ENCODE measurements at regions not wholly inside any gene's neighbourhood (a gene's known extent, or its start where the extent isn't known, plus 50 kb on each side); places are given as distances from the start of the nearest gene placed in this dataset.
"Not testable (repeated sequence)": the region's sequence is repeated elsewhere in the genome, so short reads cannot be mapped to it uniquely, and the experiment has no call there.

DNA sequence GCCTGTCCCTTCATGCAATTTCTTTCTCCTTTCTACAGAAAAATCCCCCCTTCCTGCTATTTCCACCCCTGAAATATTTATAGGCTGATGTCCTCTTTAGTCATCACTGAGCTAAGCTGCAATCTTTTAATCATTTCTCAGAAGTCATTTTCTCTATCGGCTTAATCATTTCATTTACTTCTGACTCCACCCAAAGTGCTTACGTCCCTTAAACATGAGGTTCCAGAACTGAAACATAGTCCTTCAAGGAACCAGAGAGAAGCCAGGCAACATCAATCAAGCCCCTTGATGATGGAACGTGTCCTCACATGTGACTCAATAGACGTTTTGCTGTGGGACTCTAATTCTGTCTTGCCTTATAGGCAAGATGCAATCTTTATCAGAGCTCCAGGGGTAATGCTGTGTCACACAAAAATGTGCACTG is 148.7 kb upstream of the KRR1 start:
- Histone ChIP-seq H3K4me1 (ENCODE audit: control insufficient read depth, insufficient read depth, low read length) (no peaks in the 10 kb centered on the region), H3K27ac (ENCODE audit: low read length) (no peak overlapping the region)

DNA sequence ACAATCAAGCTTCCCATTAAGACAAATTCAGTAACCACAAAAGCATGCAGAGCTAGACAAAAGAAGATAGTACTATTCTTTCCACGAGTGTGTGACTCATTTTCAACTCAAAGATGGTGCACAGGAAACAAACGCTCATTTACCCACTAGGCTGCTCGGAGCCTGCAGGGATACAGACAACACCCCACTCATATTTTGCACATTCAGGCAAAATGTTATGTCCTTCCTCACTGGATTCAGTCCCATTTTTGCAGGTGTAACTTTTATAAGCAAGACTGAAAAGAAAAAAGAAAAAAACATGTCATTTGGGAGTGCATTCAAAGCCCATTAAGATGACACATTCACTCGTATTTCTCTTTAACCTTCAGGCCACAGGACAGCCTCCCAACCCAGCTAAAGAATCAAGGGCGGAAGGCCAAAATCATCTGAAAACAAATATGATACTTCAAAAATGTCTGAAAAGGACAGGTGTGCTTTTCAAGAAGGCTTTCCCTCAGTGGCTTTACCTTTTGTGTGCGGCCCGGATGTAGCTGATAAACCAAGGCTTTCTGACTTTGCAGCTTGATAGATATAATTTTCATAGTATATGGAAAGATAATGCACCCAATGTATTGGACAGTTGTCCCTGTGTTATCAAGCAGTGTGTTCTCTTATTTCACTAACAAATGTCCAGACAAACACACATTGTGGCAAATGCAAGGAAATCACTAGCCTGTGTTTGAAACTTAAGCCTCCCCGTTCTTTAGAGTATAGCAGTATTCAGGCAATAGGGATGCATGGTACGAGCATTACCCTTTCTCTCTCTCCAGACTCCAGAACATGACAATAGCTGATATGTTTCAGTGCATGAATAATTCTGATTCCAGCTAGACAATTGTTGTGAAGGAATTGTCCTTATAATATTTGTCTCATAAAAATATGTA is 147.8 kb upstream of the KRR1 start:
- no peak overlapping the region for H3K27ac ChIP-seq (ENCODE audit: low read length)

More for the DNA sequence above, 148.7 kb upstream of the KRR1 start:
- no CpG with 5 or more reads among the region's 4 CpGs for WGBS (ENCODE audit: insufficient coverage, insufficient read length)
- Histone ChIP-seq H3K27me3 (ENCODE audit: control insufficient read depth, insufficient read depth, low read length) (no peaks in the 10 kb centered on the region), H3K36me3 (ENCODE audit: control insufficient read depth, insufficient read depth, low read length) (no peaks in the 10 kb centered on the region), H3K4me3 (ENCODE audit: low read length) (no peak overlapping the region), H3K9me3 (ENCODE audit: control insufficient read depth, insufficient read depth, low read length) (no peaks in the 10 kb centered on the region)
- no peak for DNase-seq (ENCODE audit: low read depth, low spot score)

DNA sequence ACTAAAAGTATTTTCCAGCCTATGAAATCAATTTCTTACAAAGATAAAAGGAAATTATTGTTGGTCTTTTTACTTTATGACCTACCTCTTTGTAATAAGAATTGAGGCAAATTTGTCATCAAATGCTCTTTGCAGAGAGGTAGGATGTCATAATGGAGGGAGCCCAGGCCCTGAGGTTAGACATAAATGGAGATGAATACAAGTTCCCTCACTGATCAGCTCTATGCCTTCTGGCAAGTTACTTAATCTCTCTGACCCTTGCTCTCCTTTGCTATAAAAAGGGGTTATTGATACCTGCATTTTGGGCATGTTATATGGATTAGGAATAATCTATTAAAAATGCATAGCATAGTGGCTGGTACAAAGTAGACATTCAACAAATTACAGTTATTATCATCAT is 146.9 kb upstream of the KRR1 start:
- Histone ChIP-seq H3K4me1 (ENCODE audit: control insufficient read depth, insufficient read depth, low read length) (no peaks in the 10 kb centered on the region), H3K27ac (ENCODE audit: low read length) (no peak overlapping the region), H3K9me3 (ENCODE audit: control insufficient read depth, insufficient read depth, low read length) (no peaks in the 10 kb centered on the region), H3K27me3 (ENCODE audit: control insufficient read depth, insufficient read depth, low read length) (no peaks in the 10 kb centered on the region), H3K4me3 (ENCODE audit: low read length) (no peak overlapping the region), H3K36me3 (ENCODE audit: control insufficient read depth, insufficient read depth, low read length) (no peaks in the 10 kb centered on the region)
- no peak for DNase-seq (ENCODE audit: low read depth, low spot score)

More for the DNA sequence above, 147.8 kb upstream of the KRR1 start:
- no peaks in the 10 kb centered on the region for H3K27me3 ChIP-seq (ENCODE audit: control insufficient read depth, insufficient read depth, low read length)
- H3K4me3 ChIP-seq (ENCODE audit: low read length) = no peak overlapping the region
- H3K4me1 ChIP-seq (ENCODE audit: control insufficient read depth, insufficient read depth, low read length) = no peaks in the 10 kb centered on the region
- H3K9me3 ChIP-seq (ENCODE audit: control insufficient read depth, insufficient read depth, low read length) = no peaks in the 10 kb centered on the region
- DNase-seq (ENCODE audit: low read depth, low spot score) = no peak
- WGBS (ENCODE audit: insufficient coverage, insufficient read length) = no CpG with 5 or more reads among the region's 9 CpGs
- H3K36me3 ChIP-seq (ENCODE audit: control insufficient read depth, insufficient read depth, low read length) = no peaks in the 10 kb centered on the region

DNA sequence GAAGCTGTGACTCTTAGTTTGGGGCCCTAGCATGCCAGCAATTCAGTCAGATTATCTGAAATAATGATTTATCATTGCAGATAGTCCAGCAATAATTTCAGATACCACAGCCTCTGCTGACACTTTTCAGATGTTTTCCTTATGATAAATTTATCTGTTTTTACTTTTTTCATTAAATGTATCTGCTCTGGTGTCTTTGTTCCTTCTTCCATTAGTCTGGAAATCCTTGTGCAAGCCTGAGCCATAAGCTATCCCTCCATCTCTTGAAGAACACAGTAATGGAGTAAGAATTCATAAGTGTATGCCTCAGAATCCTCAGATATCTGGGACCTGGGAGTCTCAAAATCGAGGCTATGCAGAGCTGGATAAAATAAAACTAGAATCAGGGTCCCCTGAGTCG is 146.4 kb upstream of the KRR1 start:
- no peaks in the 10 kb centered on the region for H3K4me1 ChIP-seq (ENCODE audit: control insufficient read depth, insufficient read depth, low read length)
- no peaks in the 10 kb centered on the region for H3K27me3 ChIP-seq (ENCODE audit: control insufficient read depth, insufficient read depth, low read length)
- no CpG with 5 or more reads among the region's 2 CpGs for WGBS (ENCODE audit: insufficient coverage, insufficient read length)
- H3K27ac ChIP-seq (ENCODE audit: low read length) = no peak overlapping the region
- H3K9me3 ChIP-seq (ENCODE audit: control insufficient read depth, insufficient read depth, low read length) = no peaks in the 10 kb centered on the region
- H3K36me3 ChIP-seq (ENCODE audit: control insufficient read depth, insufficient read depth, low read length) = no peaks in the 10 kb centered on the region
- DNase-seq (ENCODE audit: low read depth, low spot score) = no peak
- no peak overlapping the region for H3K4me3 ChIP-seq (ENCODE audit: low read length)

DNA sequence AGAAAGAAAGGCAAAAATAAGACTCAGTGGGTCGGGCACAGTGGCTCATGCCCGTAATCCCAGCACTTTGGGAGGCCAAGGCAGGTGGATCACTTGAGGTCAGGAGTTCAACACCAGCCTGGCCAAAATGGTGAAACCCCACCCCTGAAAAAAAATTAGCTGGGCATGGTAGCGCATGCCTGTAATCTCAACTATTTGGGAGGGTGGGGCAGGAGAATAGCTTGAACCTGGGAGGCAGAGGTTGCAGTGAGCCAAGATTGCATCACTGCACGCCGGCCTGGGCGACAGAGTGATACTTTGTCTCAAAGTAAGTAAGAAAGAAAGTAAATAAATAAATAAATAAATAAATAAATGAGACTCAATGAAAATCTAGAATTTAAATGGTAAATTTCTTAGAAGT is 145.9 kb upstream of the KRR1 start:
- not testable (repeated sequence) for H3K27ac ChIP-seq (ENCODE audit: low read length); H3K4me3 ChIP-seq (ENCODE audit: low read length); H3K36me3 ChIP-seq (ENCODE audit: control insufficient read depth, insufficient read depth, low read length); H3K9me3 ChIP-seq (ENCODE audit: control insufficient read depth, insufficient read depth, low read length); H3K4me1 ChIP-seq (ENCODE audit: control insufficient read depth, insufficient read depth, low read length); H3K27me3 ChIP-seq (ENCODE audit: control insufficient read depth, insufficient read depth, low read length); DNase-seq (ENCODE audit: low read depth, low spot score)
- WGBS (ENCODE audit: insufficient coverage, insufficient read length) = no CpG with 5 or more reads among the region's 6 CpGs

DNA sequence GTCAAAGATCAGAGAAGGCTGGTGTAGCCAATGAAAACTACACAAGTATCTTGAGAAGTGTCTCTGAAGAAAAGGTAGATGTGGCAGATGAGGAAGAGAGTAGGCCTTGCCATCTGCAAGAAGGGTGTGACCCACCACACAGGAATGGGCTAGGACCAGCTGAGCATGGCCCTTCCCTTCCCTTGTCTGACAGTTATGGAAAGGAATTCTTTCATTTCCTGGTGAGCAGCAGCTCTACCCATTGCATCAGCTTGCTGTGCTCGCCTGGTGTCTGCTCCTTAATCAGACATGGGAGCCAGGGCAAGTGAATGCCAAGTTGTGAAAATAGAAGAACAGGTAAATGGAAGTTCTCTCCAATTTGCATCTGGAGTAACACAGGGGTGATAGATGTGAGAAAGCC is 145.2 kb upstream of the KRR1 start:
- no peaks in the 10 kb centered on the region for H3K36me3 ChIP-seq (ENCODE audit: control insufficient read depth, insufficient read depth, low read length)
- no peaks in the 10 kb centered on the region for H3K27me3 ChIP-seq (ENCODE audit: control insufficient read depth, insufficient read depth, low read length)
- WGBS (ENCODE audit: insufficient coverage, insufficient read length) = no CpG with 5 or more reads among the region's 1 CpG
- no peak overlapping the region for H3K27ac ChIP-seq (ENCODE audit: low read length)
- no peak overlapping the region for H3K4me3 ChIP-seq (ENCODE audit: low read length)
- no peak for DNase-seq (ENCODE audit: low read depth, low spot score)
- H3K9me3 ChIP-seq (ENCODE audit: control insufficient read depth, insufficient read depth, low read length) = no peaks in the 10 kb centered on the region
- no peaks in the 10 kb centered on the region for H3K4me1 ChIP-seq (ENCODE audit: control insufficient read depth, insufficient read depth, low read length)

DNA sequence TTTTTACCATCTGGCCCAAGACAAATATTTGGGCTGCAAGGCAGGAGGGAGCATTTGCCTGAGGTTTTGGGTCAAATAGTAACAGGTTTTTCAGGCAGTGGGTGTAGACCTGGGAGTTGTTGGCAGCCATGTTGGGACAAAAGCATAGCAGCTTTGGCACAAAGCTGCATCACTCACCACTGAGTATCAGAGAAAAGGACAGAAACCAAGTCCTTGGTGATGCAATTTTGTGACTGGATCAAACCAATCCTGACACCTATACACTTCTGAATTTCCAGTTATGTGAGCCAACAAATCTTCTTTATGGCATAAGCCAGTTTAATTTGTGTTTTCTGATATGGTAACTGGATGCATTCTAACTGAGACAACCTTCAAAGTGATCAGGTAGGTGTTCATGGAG is 144.8 kb upstream of the KRR1 start:
- no peak overlapping the region for H3K4me3 ChIP-seq (ENCODE audit: low read length)
- H3K27ac ChIP-seq (ENCODE audit: low read length) = no peak overlapping the region
- H3K9me3 ChIP-seq (ENCODE audit: control insufficient read depth, insufficient read depth, low read length) = no peaks in the 10 kb centered on the region
- no peaks in the 10 kb centered on the region for H3K27me3 ChIP-seq (ENCODE audit: control insufficient read depth, insufficient read depth, low read length)
- no peaks in the 10 kb centered on the region for H3K4me1 ChIP-seq (ENCODE audit: control insufficient read depth, insufficient read depth, low read length)
- H3K36me3 ChIP-seq (ENCODE audit: control insufficient read depth, insufficient read depth, low read length) = no peaks in the 10 kb centered on the region
- DNase-seq (ENCODE audit: low read depth, low spot score) = no peak

DNA sequence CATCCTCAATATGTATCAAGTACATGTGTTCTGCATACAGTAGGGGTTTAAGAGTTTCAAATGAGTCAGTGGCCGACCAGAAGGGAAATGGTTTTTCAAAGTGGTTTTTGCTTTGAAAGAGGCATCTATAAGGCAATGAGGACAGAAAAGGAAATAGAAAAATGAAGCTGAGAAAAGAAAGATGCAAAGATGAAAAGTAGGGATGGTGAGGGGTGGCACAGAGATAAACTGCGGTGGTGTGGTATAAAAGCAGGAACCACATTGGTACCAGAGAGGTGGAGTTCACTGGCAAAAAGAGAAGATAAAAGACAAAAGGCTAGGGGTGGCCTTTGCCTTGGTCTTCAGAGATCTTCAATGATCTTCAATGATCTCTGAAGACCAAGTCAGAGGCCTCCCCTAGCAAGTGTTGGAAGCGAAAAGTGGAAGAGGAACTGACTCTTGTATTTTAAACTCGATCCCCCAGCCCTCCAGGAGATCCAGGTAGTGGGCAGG is 144.0 kb upstream of the KRR1 start:
- H3K36me3 ChIP-seq (ENCODE audit: control insufficient read depth, insufficient read depth, low read length) = no peaks in the 10 kb centered on the region
- H3K27me3 ChIP-seq (ENCODE audit: control insufficient read depth, insufficient read depth, low read length) = no peaks in the 10 kb centered on the region
- no peak for DNase-seq (ENCODE audit: low read depth, low spot score)
- H3K4me3 ChIP-seq (ENCODE audit: low read length) = no peak overlapping the region
- H3K4me1 ChIP-seq (ENCODE audit: control insufficient read depth, insufficient read depth, low read length) = no peaks in the 10 kb centered on the region
- H3K9me3 ChIP-seq (ENCODE audit: control insufficient read depth, insufficient read depth, low read length) = no peaks in the 10 kb centered on the region
- no peak overlapping the region for H3K27ac ChIP-seq (ENCODE audit: low read length)
- no CpG with 5 or more reads among the region's 4 CpGs for WGBS (ENCODE audit: insufficient coverage, insufficient read length)

DNA sequence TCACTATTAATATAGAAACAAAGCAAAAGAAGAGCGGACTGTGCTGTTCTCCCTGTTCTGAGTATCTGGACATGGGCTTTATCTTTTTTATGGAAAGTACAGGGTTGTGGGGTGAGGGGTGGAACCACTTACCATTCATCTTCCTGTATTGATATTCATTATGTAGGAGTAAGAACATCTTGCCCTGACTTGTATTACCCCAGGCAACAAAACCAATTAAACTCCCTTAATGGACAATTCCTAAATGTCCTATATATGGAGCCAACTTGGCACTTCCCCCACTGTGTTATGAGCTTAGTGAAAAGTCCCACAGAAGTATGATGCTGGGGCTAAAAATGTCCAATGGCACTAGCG is 139.9 kb upstream of the KRR1 start:
- DNase-seq (ENCODE audit: low read depth, low spot score) = no peak
- Histone ChIP-seq H3K36me3 (ENCODE audit: control insufficient read depth, insufficient read depth, low read length) (no peaks in the 10 kb centered on the region), H3K9me3 (ENCODE audit: control insufficient read depth, insufficient read depth, low read length) (no peaks in the 10 kb centered on the region), H3K27me3 (ENCODE audit: control insufficient read depth, insufficient read depth, low read length) (no peaks in the 10 kb centered on the region), H3K4me1 (ENCODE audit: control insufficient read depth, insufficient read depth, low read length) (no peaks in the 10 kb centered on the region), H3K4me3 (ENCODE audit: low read length) (no peak overlapping the region), H3K27ac (ENCODE audit: low read length) (no peak overlapping the region)
- WGBS (ENCODE audit: insufficient coverage, insufficient read length) = no CpG with 5 or more reads among the region's 2 CpGs

DNA sequence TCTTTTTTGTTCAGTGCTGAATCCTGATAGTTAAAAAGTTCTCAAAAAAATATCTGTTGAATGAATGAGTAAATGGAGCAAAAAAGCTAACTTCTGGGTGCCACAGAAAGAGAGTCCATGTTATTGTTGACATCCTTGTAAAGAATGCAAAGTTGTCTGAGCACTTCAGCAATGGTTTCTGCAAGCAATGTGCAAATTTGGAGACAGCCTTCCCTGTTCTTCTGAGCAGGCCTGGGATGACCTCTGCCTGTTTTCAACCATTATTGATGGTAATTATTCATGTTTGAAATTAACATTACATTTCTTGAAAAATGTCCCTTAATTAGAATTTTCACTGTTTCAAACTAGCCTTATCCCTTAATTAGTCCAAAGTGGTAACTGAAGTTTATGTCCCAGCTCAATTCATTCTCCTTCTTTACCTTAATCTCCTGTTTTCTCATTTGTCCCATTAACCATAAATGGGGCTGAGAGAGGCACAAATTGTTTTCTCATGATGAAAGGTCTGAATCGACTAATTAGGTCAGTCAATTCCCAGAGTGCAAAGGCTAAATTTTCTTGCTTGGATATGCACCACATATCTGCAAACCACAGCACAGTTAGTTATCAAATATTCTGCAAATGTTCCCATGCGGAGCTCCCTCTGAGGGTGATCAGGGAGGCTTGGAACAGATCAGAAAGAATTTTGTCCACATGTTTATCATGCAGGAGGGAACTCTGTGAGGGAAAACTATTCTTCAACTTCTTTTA is 139.4 kb upstream of the KRR1 start:
- no peaks in the 10 kb centered on the region for H3K36me3 ChIP-seq (ENCODE audit: control insufficient read depth, insufficient read depth, low read length)
- H3K4me3 ChIP-seq (ENCODE audit: low read length) = no peak overlapping the region
- no CpG with 5 or more reads among the region's 2 CpGs for WGBS (ENCODE audit: insufficient coverage, insufficient read length)
- H3K27me3 ChIP-seq (ENCODE audit: control insufficient read depth, insufficient read depth, low read length) = no peaks in the 10 kb centered on the region
- no peaks in the 10 kb centered on the region for H3K4me1 ChIP-seq (ENCODE audit: control insufficient read depth, insufficient read depth, low read length)
- H3K27ac ChIP-seq (ENCODE audit: low read length) = no peak overlapping the region
- DNase-seq (ENCODE audit: low read depth, low spot score) = no peak
- H3K9me3 ChIP-seq (ENCODE audit: control insufficient read depth, insufficient read depth, low read length) = no peaks in the 10 kb centered on the region

DNA sequence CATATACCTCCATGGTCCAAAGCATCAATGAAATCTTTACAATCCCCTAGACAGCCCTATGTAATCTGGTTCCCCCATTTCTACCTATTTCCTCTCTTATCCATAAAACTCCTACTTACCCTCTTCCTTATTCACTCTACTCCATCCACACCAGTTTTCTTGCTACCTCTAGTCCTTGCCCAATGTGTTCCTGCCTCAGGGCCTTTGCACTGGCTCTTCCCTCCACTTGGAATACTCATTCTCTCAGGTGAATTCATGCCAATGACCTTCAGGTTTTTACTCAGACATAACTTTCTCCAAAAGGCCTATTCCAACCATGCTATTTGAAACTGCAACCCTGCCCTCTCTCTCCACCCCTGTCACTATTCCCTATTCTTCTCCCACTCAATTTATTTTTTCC is 138.7 kb upstream of the KRR1 start:
- no peaks in the 10 kb centered on the region for H3K27me3 ChIP-seq (ENCODE audit: control insufficient read depth, insufficient read depth, low read length)
- no peak overlapping the region for H3K4me3 ChIP-seq (ENCODE audit: low read length)
- DNase-seq (ENCODE audit: low read depth, low spot score) = no peak
- H3K9me3 ChIP-seq (ENCODE audit: control insufficient read depth, insufficient read depth, low read length) = no peaks in the 10 kb centered on the region
- H3K4me1 ChIP-seq (ENCODE audit: control insufficient read depth, insufficient read depth, low read length) = no peaks in the 10 kb centered on the region
- no peaks in the 10 kb centered on the region for H3K36me3 ChIP-seq (ENCODE audit: control insufficient read depth, insufficient read depth, low read length)
- no peak overlapping the region for H3K27ac ChIP-seq (ENCODE audit: low read length)
